HCT116 (cell line): ENCODE measurements at regions not wholly inside any gene's neighbourhood (a gene's known extent, or its start where the extent isn't known, plus 50 kb on each side); places are given as distances from the start of the nearest gene placed in this dataset.

Source experiments
- ATAC-seq: fragments of 200-7000 bp; cut with Tn5 transposase; 2 replicates; pipeline ENCODE4 v1.9.1; 2020; ENCODE audit warnings: mild to moderate bottlenecking, moderate library complexity
- BruUV-seq: library from RNA; stranded (reverse); fragments of 400-500 nt; replicated peaks from 2 replicates; lab custom pipeline; 2021; lab: Mats Ljungman, UMichigan
- CTCF ChIA-PET: fragments of 300-600 bp; sonication (Branson Sonifier 250); formaldehyde crosslinking; loops from one replicate; lab custom pipeline; 2021; ENCODE audit warnings: antibody characterized with exemption; lab: Charles Lee
- POLR2A ChIA-PET: fragments of 300-600, 350-600 bp; sonication (Branson Sonifier 250); formaldehyde crosslinking; loops from one replicate; lab custom pipeline; 2021; ENCODE audit warnings: antibody characterized with exemption; lab: Charles Lee
- RAD21 ChIA-PET, 2 experiments: fragments of 300-600 bp; sonication (Branson Sonifier 250); formaldehyde crosslinking; loops; one replicate each; lab custom pipeline; 2023; ENCODE audit warnings: low total read pairs in 2 of 2; ENCODE audit not compliant: uncharacterized antibody in 2 of 2, unreplicated experiment in 2 of 2, low non-redundant PET in 1 of 2; lab: Charles Lee
- DNase-seq: peaks from one replicate; pipeline ENCODE4 v3.0.0-alpha.2; 2010; ENCODE audit warnings: low read depth, low spot score
- H2AFZ ChIP-seq: fragments of 200-600 bp; shearing (Covaris generic), sonication (generic); 2 replicates; pipeline ENCODE4 v1.6.1; 2017; ENCODE audit warnings: low read depth, mixed run types, mixed read lengths, antibody characterized with exemption, low read length; ENCODE audit not compliant: poor library complexity, severe bottlenecking
- H3K27ac ChIP-seq: 2 replicates; pipeline ENCODE4 v1.5.1; 2012; ENCODE audit warnings: low read depth, low read length
- H3K27me3 ChIP-seq: fragments of 200-600 bp; sonication (generic); 2 replicates; pipeline ENCODE4 v1.6.1; 2016; ENCODE audit warnings: mixed run types, low read length, mixed read lengths; ENCODE audit not compliant: insufficient read depth
- H3K36me3 ChIP-seq, 2 experiments: fragments of 200-500 bp in 1 of 2; fragments of 200-600 bp in 1 of 2; sonication (Bioruptor generic) in 1 of 2; sonication (generic) in 1 of 2; 2 replicates each; pipeline versions ENCODE4 v1.5.1 to v1.6.1; 2014 to 2016; ENCODE audit warnings: low read length in 2 of 2, inconsistent platforms in 1 of 2, mixed read lengths in 1 of 2, mixed run types in 1 of 2; ENCODE audit not compliant: insufficient read depth in 2 of 2, control insufficient read depth in 1 of 2
- H3K4me1 ChIP-seq, 2 experiments: fragments of 200-600 bp in 1 of 2; sonication (generic) in 1 of 2; 2 replicates each; pipeline versions ENCODE4 v1.5.1 to v1.6.1; 2012 to 2017; ENCODE audit warnings: low read length in 2 of 2, inconsistent platforms in 1 of 2, mild to moderate bottlenecking in 1 of 2, mixed read lengths in 1 of 2, mixed run types in 1 of 2, moderate library complexity in 1 of 2; ENCODE audit not compliant: insufficient read depth in 2 of 2, control insufficient read depth in 1 of 2
- H3K4me2 ChIP-seq: fragments of 200-600 bp; sonication (generic); 2 replicates; pipeline ENCODE4 v1.6.1; 2017; ENCODE audit warnings: mixed run types, low read length, mixed read lengths
- H3K4me3 ChIP-seq, 2 experiments: fragments of 200-600 bp in 1 of 2; sonication (generic) in 1 of 2; replicated peaks in 1 of 2; 2 replicates each; pipeline ENCODE4 v1.5.1; 2011 to 2016; ENCODE audit warnings: low read length in 2 of 2, control low read depth in 1 of 2, low read depth in 1 of 2, mild to moderate bottlenecking in 1 of 2, mixed read lengths in 1 of 2, mixed run types in 1 of 2
- H3K79me2 ChIP-seq: fragments of 200-600 bp; sonication (generic); 2 replicates; pipeline ENCODE4 v1.6.1; 2017; ENCODE audit warnings: mild to moderate bottlenecking, mixed run types, low read length, moderate library complexity, mixed read lengths; ENCODE audit not compliant: insufficient read depth
- H3K9ac ChIP-seq: fragments of 200-600 bp; sonication (generic); 2 replicates; pipeline ENCODE4 v1.6.1; 2016; ENCODE audit warnings: low read length, mixed read lengths
- H3K9me2 ChIP-seq: fragments of 200-600 bp; sonication (generic), shearing (Covaris generic); 2 replicates; pipeline ENCODE4 v1.6.1; 2017; ENCODE audit warnings: mixed run types, mild to moderate bottlenecking, moderate library complexity; ENCODE audit not compliant: insufficient read depth
- H3K9me3 ChIP-seq, 2 experiments: fragments of 200-500 bp in 1 of 2; fragments of 200-600 bp in 1 of 2; sonication (Bioruptor generic) in 1 of 2; sonication (generic) in 1 of 2; 2 replicates each; pipeline ENCODE4 v1.6.1; 2014 to 2017; ENCODE audit warnings: low read length in 2 of 2, mixed read lengths in 2 of 2, inconsistent platforms in 1 of 2, low read depth in 1 of 2, mild to moderate bottlenecking in 1 of 2, mixed run types in 1 of 2, moderate library complexity in 1 of 2; ENCODE audit not compliant: control insufficient read depth in 1 of 2, insufficient read depth in 1 of 2
- H4K20me1 ChIP-seq: fragments of 200-600 bp; sonication (generic), shearing (Covaris generic); 2 replicates; pipeline ENCODE4 v1.6.1; 2017; ENCODE audit warnings: mixed run types, mild to moderate bottlenecking, moderate library complexity; ENCODE audit not compliant: insufficient read depth
- CBX3 ChIP-seq: IDR thresholded peaks from 2 replicates; pipeline ENCODE4 v1.6.1; 2012; ENCODE audit warnings: low read depth
- CEBPB ChIP-seq: IDR thresholded peaks from 2 replicates; pipeline ENCODE4 v1.6.1; 2012; ENCODE audit warnings: low read depth
- EGR1 ChIP-seq: IDR thresholded peaks from 2 replicates; pipeline ENCODE4 v1.6.1; 2012; ENCODE audit warnings: low read depth
- ELF1 ChIP-seq: IDR thresholded peaks from 2 replicates; pipeline ENCODE4 v1.6.1; 2012; ENCODE audit warnings: low read depth, borderline replicate concordance
- EZH2phosphoT487 ChIP-seq: fragments of 200-600 bp; IDR thresholded peaks from 2 replicates; pipeline ENCODE4 v1.6.1; 2018; ENCODE audit warnings: antibody characterized with exemption, borderline replicate concordance
- FOSL1 ChIP-seq: IDR thresholded peaks from 2 replicates; pipeline ENCODE4 v1.6.1; 2012; ENCODE audit warnings: low read depth
- JUND ChIP-seq: IDR thresholded peaks from 2 replicates; pipeline ENCODE4 v1.6.1; 2012
- POLR2A ChIP-seq: IDR thresholded peaks from 2 replicates; pipeline ENCODE4 v1.7.0; 2011; ENCODE audit warnings: borderline replicate concordance; ENCODE audit not compliant: insufficient read depth, insufficient read length; ENCODE audit errors: extremely low read depth
- POLR2AphosphoS5 ChIP-seq: IDR thresholded peaks from 2 replicates; pipeline ENCODE4 v1.6.1; 2011; ENCODE audit warnings: mild to moderate bottlenecking, low read depth, low read length, moderate library complexity
- RAD21 ChIP-seq: IDR thresholded peaks from 2 replicates; pipeline ENCODE4 v1.6.1; 2012; ENCODE audit warnings: low read depth, mild to moderate bottlenecking
- SIN3A ChIP-seq: IDR thresholded peaks from 2 replicates; pipeline ENCODE4 v1.6.1; 2012; ENCODE audit warnings: low read depth
- SRF ChIP-seq: IDR thresholded peaks from 2 replicates; pipeline ENCODE4 v1.6.1; 2012; ENCODE audit warnings: low read depth
- YY1 ChIP-seq: IDR thresholded peaks from 2 replicates; pipeline ENCODE4 v1.6.1; 2011; ENCODE audit warnings: low read length, low read depth, moderate library complexity, mild to moderate bottlenecking; ENCODE audit not compliant: insufficient replicate concordance; ENCODE audit errors: extremely low read depth
- intact Hi-C: fragments of 100-400 bp; cut with micrococcal nuclease; formaldehyde crosslinking; loops from 2 replicates; pipeline ENCODE4 v1.10.0; 2022
- TF ChIP-seq, protein P1 (sequence below): IDR thresholded peaks from 2 replicates; pipeline ENCODE4 v1.6.1; 2012
- TF ChIP-seq, protein P2 (sequence below): IDR thresholded peaks from 2 replicates; pipeline ENCODE4 v1.6.1; 2011; ENCODE audit warnings: mild to moderate bottlenecking, low read length, moderate library complexity; ENCODE audit not compliant: insufficient replicate concordance; ENCODE audit errors: extremely low read depth
- TF ChIP-seq, protein P3 (sequence below): IDR thresholded peaks from 2 replicates; pipeline ENCODE4 v1.6.1; 2012; ENCODE audit warnings: low read depth

DNA sequence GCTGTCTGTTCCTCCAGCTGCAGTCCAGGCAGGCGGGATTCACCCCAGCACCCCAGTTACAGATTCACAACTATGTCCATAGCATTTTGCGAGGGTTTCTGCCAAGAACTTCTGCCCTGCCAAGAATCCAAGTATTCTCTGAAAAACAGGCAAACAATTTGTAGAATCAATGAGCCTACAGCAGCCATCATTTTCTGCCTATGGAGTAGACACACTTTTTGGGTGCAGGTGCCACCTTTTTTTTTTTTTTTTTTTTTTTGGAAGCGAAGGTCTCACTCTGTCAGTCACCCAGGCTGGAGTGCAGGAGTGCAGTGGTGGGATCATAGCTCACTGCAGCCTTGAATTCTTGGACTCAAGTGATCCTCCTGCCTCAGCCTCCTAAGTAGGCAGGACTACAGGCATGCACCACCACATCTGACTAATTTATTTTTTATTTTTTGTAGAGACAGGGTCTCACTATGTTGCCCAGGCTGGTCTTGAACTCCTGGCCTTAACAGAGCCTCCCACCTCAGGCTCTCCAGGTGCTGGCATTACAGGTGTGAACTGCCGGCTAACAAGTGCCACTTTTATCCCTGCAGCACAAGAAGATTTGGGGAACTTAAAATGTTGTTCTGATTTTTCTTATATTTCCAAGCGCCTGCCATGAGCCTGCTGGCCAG lies 195.1 kb downstream of the SNX19 start:
- Histone ChIP-seq H3K9ac (no peak overlapping the region), H3K36me3 (no peaks in the 10 kb centered on the region), H3K9me3 (no peaks in the 10 kb centered on the region), H3K79me2 (no peaks in the 10 kb centered on the region), H3K4me3 (no peak overlapping the region), H3K4me1 (no peaks in the 10 kb centered on the region), H3K27ac (no peak overlapping the region), H4K20me1 (no peaks in the 10 kb centered on the region), H2AFZ (no peak overlapping the region), H3K9me2 (no peaks in the 10 kb centered on the region), H3K27me3 (peaks cover 10% of the 10 kb centered on the region), H3K4me2 (no peak overlapping the region)
- DNase-seq (no peak), ATAC-seq (no peak)
- CTCF ChIA-PET: no interaction called here
- intact Hi-C loops: no loop called here
- TF ChIP-seq CEBPB: no peak
- no peak for TF ChIP-seq FOSL1
- TF ChIP-seq, protein P1, sequence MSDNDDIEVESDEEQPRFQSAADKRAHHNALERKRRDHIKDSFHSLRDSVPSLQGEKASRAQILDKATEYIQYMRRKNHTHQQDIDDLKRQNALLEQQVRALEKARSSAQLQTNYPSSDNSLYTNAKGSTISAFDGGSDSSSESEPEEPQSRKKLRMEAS: no peak
- TF ChIP-seq ELF1: no peak
- no peak for TF ChIP-seq YY1
- TF ChIP-seq JUND: no peak
- TF ChIP-seq SRF: no peak
- TF ChIP-seq POLR2AphosphoS5: no peak
- TF ChIP-seq SIN3A: no peak
- POLR2A ChIA-PET: no interaction called here
- BruUV-seq: no TSS peak
- RAD21 ChIA-PET: no interaction called here

DNA sequence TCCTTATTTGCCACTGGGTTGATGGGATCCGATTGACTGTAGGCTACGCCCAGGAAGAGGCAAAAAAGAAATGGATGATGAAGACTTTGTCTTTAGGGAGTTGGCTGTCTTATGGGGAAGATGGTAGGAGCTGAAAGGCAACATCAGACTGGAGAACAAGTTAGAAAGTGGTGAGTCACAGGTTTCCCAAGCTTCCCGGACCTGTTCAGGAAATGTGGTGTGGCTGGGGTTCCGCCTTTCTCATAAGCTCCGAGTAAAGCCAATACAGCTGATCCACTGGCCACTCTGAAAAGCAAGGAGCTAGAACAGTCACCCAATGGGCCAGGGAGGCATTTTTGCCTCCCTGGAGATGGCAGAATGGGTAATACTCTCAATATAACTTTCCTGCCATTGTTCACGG lies 194.5 kb downstream of the SNX19 start:
- ChIA-PET CTCF (no interaction called here), RAD21 (no interaction called here), POLR2A (no interaction called here)
- DNase-seq (no peak), ATAC-seq (no peak)
- no peaks in the 10 kb centered on the region for H3K4me1 ChIP-seq
- H3K27ac ChIP-seq: no peak overlapping the region
- BruUV-seq: no TSS peak
- no peaks in the 10 kb centered on the region for H3K9me3 ChIP-seq
- H3K79me2 ChIP-seq: no peaks in the 10 kb centered on the region
- H2AFZ ChIP-seq: no peak overlapping the region
- H3K4me2 ChIP-seq: no peak overlapping the region
- intact Hi-C loops: no loop called here
- H4K20me1 ChIP-seq: no peaks in the 10 kb centered on the region
- H3K9ac ChIP-seq: no peak overlapping the region
- H3K27me3 ChIP-seq: peaks cover 10% of the 10 kb centered on the region
- no peaks in the 10 kb centered on the region for H3K9me2 ChIP-seq
- H3K36me3 ChIP-seq: no peaks in the 10 kb centered on the region
- H3K4me3 ChIP-seq: no peak overlapping the region
- no peak for TF ChIP-seq CBX3
- TF ChIP-seq, protein P2, sequence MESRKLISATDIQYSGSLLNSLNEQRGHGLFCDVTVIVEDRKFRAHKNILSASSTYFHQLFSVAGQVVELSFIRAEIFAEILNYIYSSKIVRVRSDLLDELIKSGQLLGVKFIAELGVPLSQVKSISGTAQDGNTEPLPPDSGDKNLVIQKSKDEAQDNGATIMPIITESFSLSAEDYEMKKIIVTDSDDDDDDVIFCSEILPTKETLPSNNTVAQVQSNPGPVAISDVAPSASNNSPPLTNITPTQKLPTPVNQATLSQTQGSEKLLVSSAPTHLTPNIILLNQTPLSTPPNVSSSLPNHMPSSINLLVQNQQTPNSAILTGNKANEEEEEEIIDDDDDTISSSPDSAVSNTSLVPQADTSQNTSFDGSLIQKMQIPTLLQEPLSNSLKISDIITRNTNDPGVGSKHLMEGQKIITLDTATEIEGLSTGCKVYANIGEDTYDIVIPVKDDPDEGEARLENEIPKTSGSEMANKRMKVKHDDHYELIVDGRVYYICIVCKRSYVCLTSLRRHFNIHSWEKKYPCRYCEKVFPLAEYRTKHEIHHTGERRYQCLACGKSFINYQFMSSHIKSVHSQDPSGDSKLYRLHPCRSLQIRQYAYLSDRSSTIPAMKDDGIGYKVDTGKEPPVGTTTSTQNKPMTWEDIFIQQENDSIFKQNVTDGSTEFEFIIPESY: no peak
- no peak for TF ChIP-seq POLR2A
- no peak for TF ChIP-seq EGR1
- no peak for TF ChIP-seq FOSL1
- TF ChIP-seq, protein P3, sequence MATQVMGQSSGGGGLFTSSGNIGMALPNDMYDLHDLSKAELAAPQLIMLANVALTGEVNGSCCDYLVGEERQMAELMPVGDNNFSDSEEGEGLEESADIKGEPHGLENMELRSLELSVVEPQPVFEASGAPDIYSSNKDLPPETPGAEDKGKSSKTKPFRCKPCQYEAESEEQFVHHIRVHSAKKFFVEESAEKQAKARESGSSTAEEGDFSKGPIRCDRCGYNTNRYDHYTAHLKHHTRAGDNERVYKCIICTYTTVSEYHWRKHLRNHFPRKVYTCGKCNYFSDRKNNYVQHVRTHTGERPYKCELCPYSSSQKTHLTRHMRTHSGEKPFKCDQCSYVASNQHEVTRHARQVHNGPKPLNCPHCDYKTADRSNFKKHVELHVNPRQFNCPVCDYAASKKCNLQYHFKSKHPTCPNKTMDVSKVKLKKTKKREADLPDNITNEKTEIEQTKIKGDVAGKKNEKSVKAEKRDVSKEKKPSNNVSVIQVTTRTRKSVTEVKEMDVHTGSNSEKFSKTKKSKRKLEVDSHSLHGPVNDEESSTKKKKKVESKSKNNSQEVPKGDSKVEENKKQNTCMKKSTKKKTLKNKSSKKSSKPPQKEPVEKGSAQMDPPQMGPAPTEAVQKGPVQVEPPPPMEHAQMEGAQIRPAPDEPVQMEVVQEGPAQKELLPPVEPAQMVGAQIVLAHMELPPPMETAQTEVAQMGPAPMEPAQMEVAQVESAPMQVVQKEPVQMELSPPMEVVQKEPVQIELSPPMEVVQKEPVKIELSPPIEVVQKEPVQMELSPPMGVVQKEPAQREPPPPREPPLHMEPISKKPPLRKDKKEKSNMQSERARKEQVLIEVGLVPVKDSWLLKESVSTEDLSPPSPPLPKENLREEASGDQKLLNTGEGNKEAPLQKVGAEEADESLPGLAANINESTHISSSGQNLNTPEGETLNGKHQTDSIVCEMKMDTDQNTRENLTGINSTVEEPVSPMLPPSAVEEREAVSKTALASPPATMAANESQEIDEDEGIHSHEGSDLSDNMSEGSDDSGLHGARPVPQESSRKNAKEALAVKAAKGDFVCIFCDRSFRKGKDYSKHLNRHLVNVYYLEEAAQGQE: no peak
- no peak for TF ChIP-seq YY1
- TF ChIP-seq POLR2AphosphoS5: no peak
- no peak for TF ChIP-seq SIN3A
- no peak for TF ChIP-seq EZH2phosphoT487
- TF ChIP-seq RAD21: no peak
- no peak for TF ChIP-seq CEBPB
